Immature natural killer cell (primary cell): ENCODE measurements at regions not wholly inside any gene's neighbourhood (a gene's known extent, or its start where the extent isn't known, plus 50 kb on each side); places are given as distances from the start of the nearest gene placed in this dataset.
"Not testable (repeated sequence)": the region's sequence is repeated elsewhere in the genome, so short reads cannot be mapped to it uniquely, and the experiment has no call there.

Source experiments
- DNase-seq, 3 donors: peaks; one replicate each; pipeline ENCODE4 v3.0.0; 2022; ENCODE audit warnings: mixed read lengths in 1 of 3
- H3K27ac Mint-ChIP-seq, 6 donors: one replicate each; pipeline ENCODE4 v1.8.0; 2020; ENCODE audit warnings: mixed read lengths in 6 of 6, mild to moderate bottlenecking in 5 of 6, inconsistent platforms in 4 of 6, moderate library complexity in 3 of 6
- H3K27me3 Mint-ChIP-seq, 3 donors: one replicate each; pipeline ENCODE4 v1.8.0; 2020 to 2021; ENCODE audit warnings: low read depth in 3 of 3, mild to moderate bottlenecking in 3 of 3, mixed read lengths in 3 of 3, moderate library complexity in 3 of 3, inconsistent platforms in 1 of 3
- H3K36me3 Mint-ChIP-seq, 3 donors: one replicate each; pipeline ENCODE4 v1.8.0; 2020; ENCODE audit warnings: mixed read lengths in 3 of 3, inconsistent platforms in 2 of 3, mild to moderate bottlenecking in 2 of 3
- H3K4me1 Mint-ChIP-seq, 2 donors: one replicate each; pipeline ENCODE4 v1.8.0; 2020; ENCODE audit warnings: inconsistent platforms in 2 of 2, mild to moderate bottlenecking in 2 of 2, mixed read lengths in 2 of 2, moderate library complexity in 1 of 2
- H3K4me3 Mint-ChIP-seq, 5 donors: one replicate each; pipeline ENCODE4 v1.8.0; 2020; ENCODE audit warnings: mild to moderate bottlenecking in 5 of 5, mixed read lengths in 5 of 5, inconsistent platforms in 3 of 5, moderate library complexity in 3 of 5
- H3K9me3 Mint-ChIP-seq, 6 donors: one replicate each; pipeline ENCODE4 v1.8.0; 2020; ENCODE audit warnings: mild to moderate bottlenecking in 6 of 6, mixed read lengths in 6 of 6, inconsistent platforms in 4 of 6, moderate library complexity in 3 of 6

GRCh38 chr2:175593686-175594525 lies 408.2 kb downstream of the LNPK start:
- not testable (repeated sequence) for H3K27me3 Mint-ChIP-seq, H3K36me3 Mint-ChIP-seq, H3K9me3 Mint-ChIP-seq, H3K4me3 Mint-ChIP-seq, H3K4me1 Mint-ChIP-seq, DNase-seq, H3K27ac Mint-ChIP-seq

DNA sequence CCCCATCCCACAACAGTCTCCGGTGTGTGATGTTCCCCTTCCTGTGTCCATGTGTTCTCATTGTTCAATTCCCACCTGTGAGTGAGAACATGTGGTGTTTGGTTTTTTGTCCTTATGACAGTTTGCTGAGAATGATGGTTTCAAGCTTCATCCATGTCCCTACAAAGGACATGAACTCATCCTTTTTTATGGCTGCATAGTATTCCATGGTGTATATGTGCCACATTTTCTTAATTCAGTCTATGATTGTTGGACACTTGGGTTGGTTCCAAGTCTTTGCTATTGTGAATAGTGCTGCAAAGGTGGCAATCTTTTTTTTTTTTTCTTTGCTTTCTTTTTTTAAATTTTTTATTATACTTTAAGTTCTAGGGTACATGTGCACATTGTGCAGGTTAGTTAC lies 406.7 kb upstream of the ATP5MC3 start:
- DNase-seq, H3K9me3 Mint-ChIP-seq, H3K36me3 Mint-ChIP-seq, H3K27ac Mint-ChIP-seq, H3K27me3 Mint-ChIP-seq, H3K4me3 Mint-ChIP-seq, H3K4me1 Mint-ChIP-seq: not testable (repeated sequence)

DNA sequence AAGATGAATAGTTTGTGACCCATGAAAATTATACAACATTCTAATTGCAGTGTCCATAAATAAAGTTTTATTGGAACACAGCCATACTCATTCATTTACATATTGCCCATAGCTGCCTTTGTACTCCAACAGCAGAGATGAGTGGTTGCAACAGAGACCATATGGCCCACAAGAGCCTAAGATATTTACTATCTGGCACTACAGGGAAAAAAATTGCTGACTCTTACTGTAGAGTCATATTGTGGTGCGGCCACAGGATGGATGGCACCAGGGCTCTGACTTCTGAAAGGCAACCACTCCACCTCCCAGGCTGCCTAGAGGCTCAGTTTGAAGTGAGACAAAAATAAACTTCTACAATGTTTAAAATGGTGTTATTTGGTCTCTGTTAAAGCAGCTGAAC lies 404.0 kb upstream of the ATP5MC3 start:
- no peak for DNase-seq
- no peak overlapping the region for H3K4me3 Mint-ChIP-seq
- no peaks in the 10 kb centered on the region for H3K36me3 Mint-ChIP-seq
- H3K4me1 Mint-ChIP-seq, result no peaks in the 10 kb centered on the region
- H3K27me3 Mint-ChIP-seq, result peaks cover 0 to 4% (median 1%) of the 10 kb centered on the region in 3 donors
- H3K9me3 Mint-ChIP-seq, result no peaks in the 10 kb centered on the region
- no peak overlapping the region for H3K27ac Mint-ChIP-seq

GRCh38 chr2:175580652-175581051 lies 399.1 kb upstream of the ATP5MC3 start:
- no peak overlapping the region for H3K4me3 Mint-ChIP-seq
- H3K36me3 Mint-ChIP-seq, result peaks cover 0 to 4% (median 0%) of the 10 kb centered on the region in 3 donors
- peaks cover 18 to 20% of the 10 kb centered on the region in 2 donors for H3K4me1 Mint-ChIP-seq
- no peaks in the 10 kb centered on the region for H3K9me3 Mint-ChIP-seq
- H3K27ac Mint-ChIP-seq, result peak overlapping the region in 1 of 6 donors; percentile 69
- peaks cover 6 to 16% (median 9%) of the 10 kb centered on the region in 3 donors for H3K27me3 Mint-ChIP-seq
- DNase-seq, result no peak

DNA sequence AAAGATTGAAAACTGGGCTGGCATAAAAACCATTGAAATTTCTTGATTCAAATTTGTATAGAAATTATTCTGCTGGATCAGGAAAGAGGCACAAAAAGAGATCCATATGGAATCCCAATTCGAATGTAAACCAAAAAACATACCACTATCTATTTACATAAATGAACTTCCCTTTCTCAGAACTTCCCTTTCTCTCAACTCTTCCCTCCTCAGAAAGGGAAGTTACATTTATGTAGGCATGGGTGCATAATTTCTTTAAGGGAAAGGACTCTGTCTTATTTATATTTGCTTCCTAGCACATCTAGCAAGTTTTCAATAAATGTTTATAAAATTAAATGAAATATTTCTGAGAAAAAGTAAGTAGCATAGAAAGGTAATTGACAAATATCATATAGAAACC lies 398.1 kb upstream of the ATP5MC3 start:
- peaks cover 28 to 30% of the 10 kb centered on the region in 2 donors for H3K4me1 Mint-ChIP-seq
- peaks cover 0 to 4% (median 0%) of the 10 kb centered on the region in 3 donors for H3K36me3 Mint-ChIP-seq
- H3K27ac Mint-ChIP-seq, result no peak overlapping the region

DNA sequence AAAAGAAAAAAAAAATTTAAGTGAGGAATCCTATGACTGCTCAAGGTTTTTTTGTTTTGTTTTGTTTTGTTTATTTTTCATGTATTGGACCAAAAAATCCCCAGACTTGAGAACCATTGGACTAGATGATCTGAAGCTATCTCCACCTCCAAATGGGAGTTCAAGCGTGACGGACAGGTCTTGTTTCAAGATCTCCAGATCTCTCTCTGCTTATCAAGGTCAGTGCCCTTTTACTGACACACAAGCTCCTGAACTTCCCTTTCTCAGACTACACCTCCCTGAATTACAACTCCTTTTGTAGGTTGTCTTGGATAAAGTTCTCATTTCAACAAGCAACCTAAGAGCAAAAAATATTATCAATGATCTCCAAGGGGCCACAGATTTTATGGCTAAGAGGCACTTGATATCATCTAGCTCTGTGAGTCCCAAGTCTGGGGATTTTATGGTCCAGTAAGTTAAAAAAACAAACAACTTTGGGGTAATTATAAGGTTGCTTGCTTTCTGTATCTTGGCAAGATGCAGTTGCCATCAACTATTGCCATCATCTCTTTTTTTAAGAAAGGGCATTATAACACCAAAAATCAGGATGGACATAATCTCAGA lies 396.0 kb upstream of the ATP5MC3 start:
- no peak for DNase-seq
- peak overlapping the region in 4 of 6 donors; percentile 9 to 88 (median 49) for H3K27ac Mint-ChIP-seq
- peaks cover 31 to 38% of the 10 kb centered on the region in 2 donors for H3K4me1 Mint-ChIP-seq
- H3K9me3 Mint-ChIP-seq, result no peaks in the 10 kb centered on the region
- H3K27me3 Mint-ChIP-seq, result peaks cover 17 to 24% (median 18%) of the 10 kb centered on the region in 3 donors
- H3K4me3 Mint-ChIP-seq, result peak overlapping the region in 3 of 5 donors; percentile 7 to 19 (median 10)
- peaks cover 0 to 10% (median 0%) of the 10 kb centered on the region in 3 donors for H3K36me3 Mint-ChIP-seq

More for the DNA sequence above, 398.1 kb upstream of the ATP5MC3 start:
- no peaks in the 10 kb centered on the region for H3K9me3 Mint-ChIP-seq
- DNase-seq, result no peak
- H3K27me3 Mint-ChIP-seq, result peaks cover 10 to 19% (median 12%) of the 10 kb centered on the region in 3 donors
- H3K4me3 Mint-ChIP-seq, result no peak overlapping the region

- Mint-ChIP-seq H3K27me3 (peaks cover 18 to 25% (median 20%) of the 10 kb centered on the region in 3 donors), H3K9me3 (no peaks in the 10 kb centered on the region), H3K27ac (peak overlapping the region in 5 of 6 donors; percentile 88 to 95 (median 91)), H3K4me1 (peaks cover 31 to 38% of the 10 kb centered on the region in 2 donors), H3K36me3 (peaks cover 0 to 10% (median 0%) of the 10 kb centered on the region in 3 donors), H3K4me3 (peak overlapping the region in 4 of 5 donors; percentile 24 to 74 (median 38))
- DNase-seq, result no peak
Observed at GRCh38 chr2:175576875-175577274, 395.4 kb upstream of the ATP5MC3 start.

GRCh38 chr2:175576270-175576669 lies 394.8 kb upstream of the ATP5MC3 start:
- peak overlapping the region; percentile 62 to 81 (median 76) for H3K4me3 Mint-ChIP-seq
- no peak for DNase-seq
- peaks cover 23 to 26% (median 25%) of the 10 kb centered on the region in 3 donors for H3K27me3 Mint-ChIP-seq
- peaks cover 0 to 10% (median 0%) of the 10 kb centered on the region in 3 donors for H3K36me3 Mint-ChIP-seq
- peaks cover 31 to 38% of the 10 kb centered on the region in 2 donors for H3K4me1 Mint-ChIP-seq
- H3K9me3 Mint-ChIP-seq, result no peaks in the 10 kb centered on the region
- H3K27ac Mint-ChIP-seq, result peak overlapping the region; percentile 83 to 95 (median 90)

DNA sequence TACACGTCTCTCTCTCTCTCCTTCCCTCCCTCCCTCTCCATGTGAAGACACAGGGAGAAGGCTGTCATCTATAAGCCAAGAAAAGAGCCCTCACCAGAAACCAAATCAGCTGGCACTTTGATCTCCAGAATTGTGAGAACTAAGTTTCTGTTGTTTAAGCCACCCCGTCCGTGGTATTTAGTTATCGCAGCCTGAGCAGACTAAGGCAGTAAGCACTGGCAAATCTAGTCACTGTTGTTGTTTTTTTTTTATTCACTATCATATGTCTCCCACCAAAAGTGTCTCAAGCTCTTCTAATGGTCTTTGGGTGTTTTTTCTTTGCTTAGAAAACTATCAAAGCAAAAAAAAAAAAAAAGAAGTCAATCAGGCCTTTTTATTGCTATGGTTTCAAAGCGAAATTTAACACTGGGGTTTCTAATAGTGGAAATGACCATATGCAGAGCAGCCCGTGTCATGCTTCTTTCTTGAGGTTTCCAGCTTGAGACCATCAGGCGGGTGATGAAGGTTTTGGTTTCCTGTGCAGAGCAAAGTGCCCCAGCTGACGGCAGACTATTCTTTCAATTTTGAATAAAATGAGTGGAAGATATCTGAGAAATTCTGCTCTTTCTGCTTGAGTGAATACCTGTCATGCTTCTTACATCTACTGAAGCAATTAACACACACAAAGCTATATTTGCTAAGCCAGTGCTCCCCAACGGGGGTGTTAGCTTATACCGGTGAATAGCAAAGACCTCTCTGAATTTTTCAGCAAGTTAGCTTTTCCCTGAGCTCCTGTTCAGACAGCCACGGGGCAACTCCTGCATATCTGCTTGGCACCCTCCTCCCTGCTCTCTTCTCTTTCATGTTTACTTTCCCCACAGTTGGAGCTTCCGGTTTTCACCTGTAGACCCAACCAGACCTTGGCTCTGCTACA lies 394.1 kb upstream of the ATP5MC3 start:
- peaks cover 0 to 10% (median 0%) of the 10 kb centered on the region in 3 donors for H3K36me3 Mint-ChIP-seq
- peak; percentile 77 to 82 (median 78) for DNase-seq
- peaks cover 31 to 38% of the 10 kb centered on the region in 2 donors for H3K4me1 Mint-ChIP-seq
- peak overlapping the region; percentile 83 to 95 (median 90) for H3K27ac Mint-ChIP-seq
- H3K27me3 Mint-ChIP-seq, result peaks cover 23 to 28% (median 27%) of the 10 kb centered on the region in 3 donors
- H3K4me3 Mint-ChIP-seq, result peak overlapping the region; percentile 62 to 81 (median 76)
- H3K9me3 Mint-ChIP-seq, result no peaks in the 10 kb centered on the region

DNA sequence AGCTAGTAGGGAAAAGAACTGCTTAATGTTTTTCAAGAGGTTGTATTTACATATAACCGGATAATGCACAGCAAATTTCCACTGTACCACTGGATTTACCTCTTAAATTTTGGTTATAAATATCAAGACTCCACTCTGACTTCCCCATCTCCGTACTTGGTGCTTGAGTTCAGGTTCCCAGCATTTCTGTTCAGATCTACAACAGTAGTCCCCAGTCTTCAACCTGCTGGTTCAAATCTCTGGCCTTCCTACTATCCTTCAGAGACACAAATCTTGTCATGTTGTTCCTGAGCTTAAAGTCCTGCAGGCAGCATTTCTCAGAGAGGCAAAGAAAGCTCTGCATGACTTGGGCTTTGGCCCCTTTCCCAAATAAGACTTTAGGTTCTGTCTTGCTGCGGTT lies 392.6 kb upstream of the ATP5MC3 start:
- DNase-seq, result no peak
- Mint-ChIP-seq H3K4me1 (peaks cover 34 to 38% of the 10 kb centered on the region in 2 donors), H3K4me3 (no peak overlapping the region), H3K36me3 (peaks cover 0 to 8% (median 0%) of the 10 kb centered on the region in 3 donors), H3K27me3 (peaks cover 27 to 34% (median 28%) of the 10 kb centered on the region in 3 donors), H3K9me3 (no peaks in the 10 kb centered on the region), H3K27ac (peak overlapping the region in 2 of 6 donors; percentile 36 to 88)

GRCh38 chr2:175571078-175571653 lies 389.7 kb upstream of the ATP5MC3 start:
- no peak for DNase-seq
- H3K27me3 Mint-ChIP-seq, result peaks cover 22 to 30% (median 23%) of the 10 kb centered on the region in 3 donors
- H3K4me1 Mint-ChIP-seq, result peaks cover 34 to 38% of the 10 kb centered on the region in 2 donors
- no peak overlapping the region for H3K27ac Mint-ChIP-seq
- H3K9me3 Mint-ChIP-seq, result no peaks in the 10 kb centered on the region
- H3K36me3 Mint-ChIP-seq, result peaks cover 0 to 9% (median 0%) of the 10 kb centered on the region in 3 donors
- no peak overlapping the region for H3K4me3 Mint-ChIP-seq

DNA sequence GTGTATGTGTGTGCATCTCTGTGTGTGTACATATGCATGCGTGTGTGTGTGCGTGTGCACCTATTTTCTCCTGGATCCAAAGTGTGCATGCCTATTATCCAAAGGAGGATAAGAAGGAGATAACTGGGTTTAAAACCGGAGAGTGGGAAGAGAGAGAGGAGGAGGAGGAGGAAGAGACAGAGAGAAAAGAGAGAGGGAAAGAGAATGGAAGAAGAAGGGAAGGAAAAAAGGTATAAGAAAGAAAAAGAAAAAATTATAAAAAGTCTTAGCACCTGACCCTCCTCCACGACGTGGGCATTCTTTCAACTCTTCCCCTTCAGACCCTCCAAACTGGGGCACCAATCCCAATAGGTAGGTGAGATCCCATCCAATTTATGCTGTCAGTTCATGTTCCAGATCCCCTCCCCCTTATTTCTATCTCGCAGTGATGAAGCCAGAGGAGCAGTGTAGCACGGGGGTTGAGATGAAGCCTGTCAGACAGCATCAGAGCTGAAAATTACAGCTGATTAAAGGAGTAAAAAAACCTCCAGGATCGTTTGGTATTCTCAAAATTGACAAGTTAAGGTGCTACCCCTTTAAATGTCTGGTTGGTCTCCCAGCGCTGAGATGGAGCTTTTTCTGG lies 386.7 kb upstream of the ATP5MC3 start:
- Mint-ChIP-seq H3K36me3 (peaks cover 0 to 3% (median 0%) of the 10 kb centered on the region in 3 donors), H3K27ac (peak overlapping the region; percentile 9 to 86 (median 76)), H3K4me1 (peaks cover 15 to 16% of the 10 kb centered on the region in 2 donors), H3K27me3 (peaks cover 13 to 22% (median 21%) of the 10 kb centered on the region in 3 donors), H3K9me3 (no peaks in the 10 kb centered on the region), H3K4me3 (peak overlapping the region; percentile 33 to 87 (median 71))
- no peak for DNase-seq
